ENCODE measurements at regions not wholly inside any gene's neighbourhood (a gene's known extent, or its start where the extent isn't known, plus 50 kb on each side); places are given as distances from the start of the nearest gene placed in this dataset.

DNA sequence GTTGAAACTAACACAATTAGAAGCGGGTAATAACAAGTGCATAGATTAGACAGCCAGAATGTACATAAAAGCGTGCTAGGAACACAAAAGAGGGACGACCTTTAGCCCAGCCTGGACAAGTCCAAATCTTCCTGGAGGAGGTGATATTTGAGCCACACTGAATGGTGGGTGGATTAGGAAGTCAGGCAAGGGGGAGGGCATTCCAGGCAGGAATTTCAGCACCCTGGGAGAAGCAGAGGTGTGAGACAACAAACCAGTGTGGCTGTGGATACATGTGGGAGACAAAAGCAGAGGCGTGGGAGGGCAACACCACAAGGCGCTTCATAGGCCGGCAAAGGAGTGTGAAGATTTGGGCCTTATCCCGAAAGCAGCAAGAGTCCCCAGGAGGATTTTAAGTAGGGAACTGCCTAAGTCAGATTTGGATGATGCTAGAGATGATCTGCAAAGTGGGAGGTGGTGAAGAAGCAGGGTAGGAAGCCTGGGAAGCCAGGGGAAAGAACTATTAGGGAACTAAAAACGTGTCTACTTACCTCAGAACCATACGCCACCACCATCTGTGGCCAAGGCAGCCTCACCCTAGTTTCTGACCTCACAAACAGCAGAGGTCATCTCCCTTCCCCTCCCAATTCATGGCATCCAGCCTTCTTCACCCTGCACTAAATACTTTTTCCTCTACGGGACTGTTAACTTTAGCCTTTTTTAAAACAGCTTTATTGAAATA lies 81.8 kb downstream of the GLUL start (continued):
- TF ChIP-seq ZNF124 (CRISPR knock-in tag; IDR thresholded peaks at IDR 0.05): 0 out of 2 replicates have a peak, but pooled peaks have one; percentile 44
- 0 out of 2 replicates have a peak, but pooled peaks have one; percentile 50 for TF ChIP-seq RELA (CRISPR knock-in tag; IDR thresholded peaks at IDR 0.05)
- no peak for TF ChIP-seq NFE2L1 (CRISPR knock-in tag; IDR thresholded peaks at IDR 0.05; ENCODE audit: borderline replicate concordance)
- TF ChIP-seq PAWR (CRISPR knock-in tag; IDR thresholded peaks at IDR 0.05; ENCODE audit: borderline replicate concordance): no peak
- peak; percentile 37; the same call in 1 of the 2 replicates for TF ChIP-seq KLF15 (CRISPR knock-in tag; IDR thresholded peaks at IDR 0.05; ENCODE audit: borderline replicate concordance)
- TF ChIP-seq IRF2 (CRISPR knock-in tag; IDR thresholded peaks at IDR 0.05): 0 out of 2 replicates have a peak, but pooled peaks have one; percentile 46
- TF ChIP-seq HMG20B (CRISPR knock-in tag; conservative IDR thresholded peaks at IDR 0.05): 0 out of 2 replicates have a peak, but pooled peaks have one; percentile 59
- TF ChIP-seq HNF4A (CRISPR knock-in tag; IDR thresholded peaks at IDR 0.05): peak; percentile 85
- TF ChIP-seq, protein P1, sequence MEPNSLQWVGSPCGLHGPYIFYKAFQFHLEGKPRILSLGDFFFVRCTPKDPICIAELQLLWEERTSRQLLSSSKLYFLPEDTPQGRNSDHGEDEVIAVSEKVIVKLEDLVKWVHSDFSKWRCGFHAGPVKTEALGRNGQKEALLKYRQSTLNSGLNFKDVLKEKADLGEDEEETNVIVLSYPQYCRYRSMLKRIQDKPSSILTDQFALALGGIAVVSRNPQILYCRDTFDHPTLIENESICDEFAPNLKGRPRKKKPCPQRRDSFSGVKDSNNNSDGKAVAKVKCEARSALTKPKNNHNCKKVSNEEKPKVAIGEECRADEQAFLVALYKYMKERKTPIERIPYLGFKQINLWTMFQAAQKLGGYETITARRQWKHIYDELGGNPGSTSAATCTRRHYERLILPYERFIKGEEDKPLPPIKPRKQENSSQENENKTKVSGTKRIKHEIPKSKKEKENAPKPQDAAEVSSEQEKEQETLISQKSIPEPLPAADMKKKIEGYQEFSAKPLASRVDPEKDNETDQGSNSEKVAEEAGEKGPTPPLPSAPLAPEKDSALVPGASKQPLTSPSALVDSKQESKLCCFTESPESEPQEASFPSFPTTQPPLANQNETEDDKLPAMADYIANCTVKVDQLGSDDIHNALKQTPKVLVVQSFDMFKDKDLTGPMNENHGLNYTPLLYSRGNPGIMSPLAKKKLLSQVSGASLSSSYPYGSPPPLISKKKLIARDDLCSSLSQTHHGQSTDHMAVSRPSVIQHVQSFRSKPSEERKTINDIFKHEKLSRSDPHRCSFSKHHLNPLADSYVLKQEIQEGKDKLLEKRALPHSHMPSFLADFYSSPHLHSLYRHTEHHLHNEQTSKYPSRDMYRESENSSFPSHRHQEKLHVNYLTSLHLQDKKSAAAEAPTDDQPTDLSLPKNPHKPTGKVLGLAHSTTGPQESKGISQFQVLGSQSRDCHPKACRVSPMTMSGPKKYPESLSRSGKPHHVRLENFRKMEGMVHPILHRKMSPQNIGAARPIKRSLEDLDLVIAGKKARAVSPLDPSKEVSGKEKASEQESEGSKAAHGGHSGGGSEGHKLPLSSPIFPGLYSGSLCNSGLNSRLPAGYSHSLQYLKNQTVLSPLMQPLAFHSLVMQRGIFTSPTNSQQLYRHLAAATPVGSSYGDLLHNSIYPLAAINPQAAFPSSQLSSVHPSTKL (CRISPR knock-in tag; IDR thresholded peaks at IDR 0.05): peak; percentile 88
- TF ChIP-seq BHLHE40 (IDR thresholded peaks at IDR 0.05; ENCODE audit: low read length): peak; percentile 16; the same call in 1 of the 2 replicates
- no peak for TF ChIP-seq PHF5A (CRISPR knock-in tag; IDR thresholded peaks at IDR 0.05; ENCODE audit: low read depth, unreplicated experiment)
- TF ChIP-seq, protein P2, sequence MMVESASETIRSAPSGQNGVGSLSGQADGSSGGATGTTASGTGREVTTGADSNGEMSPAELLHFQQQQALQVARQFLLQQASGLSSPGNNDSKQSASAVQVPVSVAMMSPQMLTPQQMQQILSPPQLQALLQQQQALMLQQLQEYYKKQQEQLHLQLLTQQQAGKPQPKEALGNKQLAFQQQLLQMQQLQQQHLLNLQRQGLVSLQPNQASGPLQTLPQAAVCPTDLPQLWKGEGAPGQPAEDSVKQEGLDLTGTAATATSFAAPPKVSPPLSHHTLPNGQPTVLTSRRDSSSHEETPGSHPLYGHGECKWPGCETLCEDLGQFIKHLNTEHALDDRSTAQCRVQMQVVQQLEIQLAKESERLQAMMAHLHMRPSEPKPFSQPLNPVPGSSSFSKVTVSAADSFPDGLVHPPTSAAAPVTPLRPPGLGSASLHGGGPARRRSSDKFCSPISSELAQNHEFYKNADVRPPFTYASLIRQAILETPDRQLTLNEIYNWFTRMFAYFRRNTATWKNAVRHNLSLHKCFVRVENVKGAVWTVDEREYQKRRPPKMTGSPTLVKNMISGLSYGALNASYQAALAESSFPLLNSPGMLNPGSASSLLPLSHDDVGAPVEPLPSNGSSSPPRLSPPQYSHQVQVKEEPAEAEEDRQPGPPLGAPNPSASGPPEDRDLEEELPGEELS (CRISPR knock-in tag; IDR thresholded peaks at IDR 0.05): peak; percentile 89
- peak; percentile 81; the same call in 1 of the 2 replicates for TF ChIP-seq MIXL1 (CRISPR knock-in tag; IDR thresholded peaks at IDR 0.05)
- TF ChIP-seq GATAD2A (CRISPR knock-in tag; IDR thresholded peaks at IDR 0.05): peak; percentile 86
- peak; percentile 42; the same call in 1 of the 2 replicates for TF ChIP-seq THAP11 (CRISPR knock-in tag; IDR thresholded peaks at IDR 0.05)
- TF ChIP-seq CCAR2 (optimal IDR thresholded peaks at IDR 0.05; ENCODE audit: low read depth, low read length): no peak
- TF ChIP-seq, protein P3, sequence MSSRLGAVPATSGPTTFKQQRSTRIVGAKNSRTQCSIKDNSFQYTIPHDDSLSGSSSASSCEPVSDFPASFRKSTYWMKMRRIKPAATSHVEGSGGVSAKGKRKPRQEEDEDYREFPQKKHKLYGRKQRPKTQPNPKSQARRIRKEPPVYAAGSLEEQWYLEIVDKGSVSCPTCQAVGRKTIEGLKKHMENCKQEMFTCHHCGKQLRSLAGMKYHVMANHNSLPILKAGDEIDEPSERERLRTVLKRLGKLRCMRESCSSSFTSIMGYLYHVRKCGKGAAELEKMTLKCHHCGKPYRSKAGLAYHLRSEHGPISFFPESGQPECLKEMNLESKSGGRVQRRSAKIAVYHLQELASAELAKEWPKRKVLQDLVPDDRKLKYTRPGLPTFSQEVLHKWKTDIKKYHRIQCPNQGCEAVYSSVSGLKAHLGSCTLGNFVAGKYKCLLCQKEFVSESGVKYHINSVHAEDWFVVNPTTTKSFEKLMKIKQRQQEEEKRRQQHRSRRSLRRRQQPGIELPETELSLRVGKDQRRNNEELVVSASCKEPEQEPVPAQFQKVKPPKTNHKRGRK (CRISPR knock-in tag; IDR thresholded peaks at IDR 0.05): no peak
- TF ChIP-seq NCOR1 (IDR thresholded peaks at IDR 0.05; ENCODE audit: borderline replicate concordance, low read length): peak; percentile 39; the same call in 1 of the 2 replicates
- peak; percentile 94 for TF ChIP-seq PPARG (CRISPR knock-in tag; conservative IDR thresholded peaks at IDR 0.05)
- no peak for TF ChIP-seq KDM4B (CRISPR knock-in tag; IDR thresholded peaks at IDR 0.05)
- TF ChIP-seq ONECUT2 (CRISPR knock-in tag; IDR thresholded peaks at IDR 0.05): peak; percentile 47; the same call in 1 of the 2 replicates
- TF ChIP-seq, protein P4, sequence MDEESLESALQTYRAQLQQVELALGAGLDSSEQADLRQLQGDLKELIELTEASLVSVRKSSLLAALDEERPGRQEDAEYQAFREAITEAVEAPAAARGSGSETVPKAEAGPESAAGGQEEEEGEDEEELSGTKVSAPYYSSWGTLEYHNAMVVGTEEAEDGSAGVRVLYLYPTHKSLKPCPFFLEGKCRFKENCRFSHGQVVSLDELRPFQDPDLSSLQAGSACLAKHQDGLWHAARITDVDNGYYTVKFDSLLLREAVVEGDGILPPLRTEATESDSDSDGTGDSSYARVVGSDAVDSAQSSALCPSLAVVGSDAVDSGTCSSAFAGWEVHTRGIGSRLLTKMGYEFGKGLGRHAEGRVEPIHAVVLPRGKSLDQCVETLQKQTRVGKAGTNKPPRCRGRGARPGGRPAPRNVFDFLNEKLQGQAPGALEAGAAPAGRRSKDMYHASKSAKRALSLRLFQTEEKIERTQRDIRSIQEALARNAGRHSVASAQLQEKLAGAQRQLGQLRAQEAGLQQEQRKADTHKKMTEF (CRISPR knock-in tag; IDR thresholded peaks at IDR 0.05): peak; percentile 40; the same call in 1 of the 2 replicates
- TF ChIP-seq TCF7 (IDR thresholded peaks at IDR 0.05; ENCODE audit: low read depth): peak; percentile 29; the same call in 1 of the 2 replicates
